Activated CD8-positive, alpha-beta T cell treated with anti-CD3 and anti-CD28 coated beads for 36 hours (primary cell): ENCODE measurements at regions not wholly inside any gene's neighbourhood (a gene's known extent, or its start where the extent isn't known, plus 50 kb on each side); places are given as distances from the start of the nearest gene placed in this dataset.
"Not testable (repeated sequence)": the region's sequence is repeated elsewhere in the genome, so short reads cannot be mapped to it uniquely, and the experiment has no call there.

Source experiments
- ATAC-seq: fragments of 200-7000 bp; cut with Tn5 transposase; one replicate; pipeline ENCODE4 v1.10.0; 2021; ENCODE audit warnings: mild to moderate bottlenecking, moderate library complexity
- CTCF ChIA-PET: fragments of 350-600 bp; sonication (Branson Sonifier 250); formaldehyde crosslinking; loops from one replicate; lab custom pipeline; 2021; ENCODE audit warnings: antibody characterized with exemption; lab: Charles Lee
- POLR2A ChIA-PET: fragments of 350-600 bp; sonication (Branson Sonifier 250); formaldehyde crosslinking; loops from one replicate; lab custom pipeline; 2021; ENCODE audit warnings: antibody characterized with exemption; lab: Charles Lee
- DNase-seq: peaks from one replicate; pipeline ENCODE4 v3.0.0-alpha.2; 2020
- H3K27ac Mint-ChIP-seq: one replicate; pipeline ENCODE4 v1.8.0; 2021; ENCODE audit warnings: mild to moderate bottlenecking, mixed read lengths
- H3K27me3 Mint-ChIP-seq: one replicate; pipeline ENCODE4 v1.8.0; 2021; ENCODE audit warnings: mixed read lengths
- H3K36me3 Mint-ChIP-seq: one replicate; pipeline ENCODE4 v1.8.0; 2021; ENCODE audit warnings: low read depth, mixed read lengths
- H3K4me1 Mint-ChIP-seq: one replicate; pipeline ENCODE4 v1.8.0; 2021; ENCODE audit warnings: low read depth, mixed read lengths
- H3K4me3 Mint-ChIP-seq: one replicate; pipeline ENCODE4 v1.8.0; 2021; ENCODE audit warnings: mild to moderate bottlenecking, moderate library complexity, mixed read lengths
- H3K9me3 Mint-ChIP-seq: one replicate; pipeline ENCODE4 v1.8.0; 2021; ENCODE audit warnings: mixed read lengths
- intact Hi-C: fragments of 100-400 bp; cut with micrococcal nuclease; formaldehyde crosslinking; loops from one replicate; pipeline ENCODE4 v1.10.0; 2022
- TF ChIP-seq, protein P1 (sequence below): fragments of 200-600 bp; IDR thresholded peaks from one replicate; pipeline ENCODE4 v1.8.0; 2022; ENCODE audit warnings: antibody characterized with exemption, mild to moderate bottlenecking

DNA sequence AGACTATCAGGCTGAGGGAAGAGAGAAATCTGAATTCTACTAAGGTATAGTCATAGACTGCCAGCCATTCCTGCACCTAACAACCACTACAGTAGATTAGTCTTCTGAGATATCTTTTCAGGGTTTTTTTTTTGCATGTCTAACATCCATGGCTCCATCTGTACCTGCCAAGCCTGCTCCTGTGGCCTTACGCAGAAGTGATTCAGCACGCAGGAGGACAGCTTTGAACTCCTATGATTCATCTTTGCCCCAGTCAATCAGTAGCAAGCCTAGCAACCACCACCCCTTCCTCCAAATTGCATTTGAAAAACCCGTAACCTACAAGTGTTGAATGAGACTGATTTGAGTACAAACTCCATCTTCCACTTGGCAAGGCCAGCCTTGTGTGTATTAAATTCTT is 520.7 kb upstream of the HS3ST1 start:
- Mint-ChIP-seq H3K4me1 (no peaks in the 10 kb centered on the region), H3K27ac (no peak overlapping the region), H3K4me3 (no peak overlapping the region), H3K36me3 (no peaks in the 10 kb centered on the region), H3K27me3 (no peaks in the 10 kb centered on the region), H3K9me3 (no peaks in the 10 kb centered on the region)
- DNase-seq, result no peak
- POLR2A ChIA-PET, result no interaction called here
- no peak for ATAC-seq
- TF ChIP-seq, protein P1, sequence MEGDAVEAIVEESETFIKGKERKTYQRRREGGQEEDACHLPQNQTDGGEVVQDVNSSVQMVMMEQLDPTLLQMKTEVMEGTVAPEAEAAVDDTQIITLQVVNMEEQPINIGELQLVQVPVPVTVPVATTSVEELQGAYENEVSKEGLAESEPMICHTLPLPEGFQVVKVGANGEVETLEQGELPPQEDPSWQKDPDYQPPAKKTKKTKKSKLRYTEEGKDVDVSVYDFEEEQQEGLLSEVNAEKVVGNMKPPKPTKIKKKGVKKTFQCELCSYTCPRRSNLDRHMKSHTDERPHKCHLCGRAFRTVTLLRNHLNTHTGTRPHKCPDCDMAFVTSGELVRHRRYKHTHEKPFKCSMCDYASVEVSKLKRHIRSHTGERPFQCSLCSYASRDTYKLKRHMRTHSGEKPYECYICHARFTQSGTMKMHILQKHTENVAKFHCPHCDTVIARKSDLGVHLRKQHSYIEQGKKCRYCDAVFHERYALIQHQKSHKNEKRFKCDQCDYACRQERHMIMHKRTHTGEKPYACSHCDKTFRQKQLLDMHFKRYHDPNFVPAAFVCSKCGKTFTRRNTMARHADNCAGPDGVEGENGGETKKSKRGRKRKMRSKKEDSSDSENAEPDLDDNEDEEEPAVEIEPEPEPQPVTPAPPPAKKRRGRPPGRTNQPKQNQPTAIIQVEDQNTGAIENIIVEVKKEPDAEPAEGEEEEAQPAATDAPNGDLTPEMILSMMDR, result no peak
- CTCF ChIA-PET, result no interaction called here
- intact Hi-C loops, result no loop called here

- POLR2A ChIA-PET, H3K4me3 Mint-ChIP-seq, CTCF ChIA-PET, H3K4me1 Mint-ChIP-seq, intact Hi-C loops, ATAC-seq, H3K36me3 Mint-ChIP-seq, H3K9me3 Mint-ChIP-seq, DNase-seq, H3K27ac Mint-ChIP-seq, H3K27me3 Mint-ChIP-seq: not testable (repeated sequence)
Observed at GRCh38 chr4:11947629-11948028, 518.9 kb upstream of the HS3ST1 start.

DNA sequence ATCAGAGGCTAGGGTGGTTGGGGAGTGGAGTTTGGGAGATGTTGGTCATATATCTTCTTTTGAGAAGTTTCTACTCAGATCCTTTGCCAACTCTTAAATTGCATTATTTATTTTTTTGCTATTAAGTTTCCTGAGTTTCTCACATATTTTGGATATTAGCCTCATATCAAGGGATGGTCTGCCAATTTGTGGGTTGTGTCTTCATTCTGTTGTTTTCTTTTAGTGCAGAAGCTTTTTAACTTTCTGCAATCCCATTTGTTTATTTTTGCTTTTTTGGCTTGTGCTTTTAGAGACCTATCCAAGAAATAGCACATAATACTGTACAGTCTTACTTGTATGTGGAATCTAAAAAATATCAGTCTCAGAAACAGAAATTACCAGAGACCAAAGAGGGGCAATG is 509.2 kb upstream of the HS3ST1 start:
- DNase-seq, result no peak
- no peaks in the 10 kb centered on the region for H3K36me3 Mint-ChIP-seq
- TF ChIP-seq, protein P1, result no peak
- no peaks in the 10 kb centered on the region for H3K4me1 Mint-ChIP-seq
- ChIA-PET CTCF (no interaction called here), POLR2A (no interaction called here)
- peaks cover 7% of the 10 kb centered on the region for H3K9me3 Mint-ChIP-seq
- intact Hi-C loops, result no loop called here
- no peak for ATAC-seq
- H3K4me3 Mint-ChIP-seq, result no peak overlapping the region
- H3K27ac Mint-ChIP-seq, result no peak overlapping the region
- no peaks in the 10 kb centered on the region for H3K27me3 Mint-ChIP-seq

GRCh38 chr4:11931266-11931820 is 502.6 kb upstream of the HS3ST1 start:
- ATAC-seq (no peak), DNase-seq (no peak)
- Mint-ChIP-seq H3K36me3 (no peaks in the 10 kb centered on the region), H3K27ac (no peak overlapping the region), H3K9me3 (peaks cover 8% of the 10 kb centered on the region), H3K4me1 (no peaks in the 10 kb centered on the region), H3K27me3 (no peaks in the 10 kb centered on the region), H3K4me3 (no peak overlapping the region)
- ChIA-PET CTCF (no interaction called here), POLR2A (no interaction called here)
- TF ChIP-seq, protein P1, result no peak
- intact Hi-C loops, result no loop called here

DNA sequence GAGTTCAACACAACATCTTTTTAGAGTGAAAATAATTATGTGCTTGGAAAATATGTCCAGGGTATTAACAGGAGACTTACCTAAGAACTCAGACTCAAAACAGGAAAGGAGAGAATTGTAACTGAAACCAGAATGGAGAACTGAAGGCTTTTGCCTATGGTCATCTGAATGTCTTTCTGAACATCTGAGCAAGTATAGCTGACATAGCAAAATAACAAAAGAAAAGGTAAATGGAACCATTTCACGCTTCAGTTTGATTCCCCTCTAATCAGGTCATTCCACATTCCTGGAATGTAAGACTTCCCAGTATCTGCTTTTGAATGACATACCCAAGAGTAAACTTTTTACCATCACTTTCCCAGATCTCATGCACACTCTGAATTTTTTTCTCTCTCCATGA is 500.4 kb upstream of the HS3ST1 start:
- POLR2A ChIA-PET, result no interaction called here
- peaks cover 7% of the 10 kb centered on the region for H3K9me3 Mint-ChIP-seq
- H3K36me3 Mint-ChIP-seq, result no peaks in the 10 kb centered on the region
- H3K27ac Mint-ChIP-seq, result no peak overlapping the region
- no peaks in the 10 kb centered on the region for H3K4me1 Mint-ChIP-seq
- CTCF ChIA-PET, result no interaction called here
- H3K4me3 Mint-ChIP-seq, result no peak overlapping the region
- no peak for DNase-seq
- TF ChIP-seq, protein P1, result no peak
- intact Hi-C loops, result no loop called here
- no peaks in the 10 kb centered on the region for H3K27me3 Mint-ChIP-seq
- ATAC-seq, result no peak

GRCh38 chr4:11919316-11919715 is 490.6 kb upstream of the HS3ST1 start:
- ATAC-seq (no peak), DNase-seq (no peak)
- Mint-ChIP-seq H3K27ac (no peak overlapping the region), H3K9me3 (peaks cover 5% of the 10 kb centered on the region), H3K27me3 (no peaks in the 10 kb centered on the region), H3K36me3 (no peaks in the 10 kb centered on the region), H3K4me1 (no peaks in the 10 kb centered on the region), H3K4me3 (no peak overlapping the region)
- CTCF ChIA-PET, result no interaction called here
- POLR2A ChIA-PET, result no interaction called here
- intact Hi-C loops, result no loop called here
- TF ChIP-seq, protein P1, result no peak
